AG04449 (cell line): ENCODE measurements at regions not wholly inside any gene's neighbourhood (a gene's known extent, or its start where the extent isn't known, plus 50 kb on each side); places are given as distances from the start of the nearest gene placed in this dataset.
A peak's percentile ranks its signal among the peaks of the same experiment; 100 is the strongest.

Experiments
- CTCF ChIA-PET: fragments of 350-600 bp; formaldehyde crosslinking; extraction: SDS; loops from one replicate; lab custom pipeline; 2021; ENCODE audit warnings: antibody characterized with exemption; lab: Yijun Ruan, JAX
- POLR2A ChIA-PET: fragments of 400-600, 350-600 bp; formaldehyde crosslinking; extraction: SDS; loops from one replicate; lab custom pipeline; 2020; ENCODE audit warnings: antibody characterized with exemption, inconsistent platforms; lab: Yijun Ruan, JAX
- DNase-seq: peaks from one replicate; pipeline ENCODE4 v3.0.0-alpha.2; 2010; ENCODE audit warnings: low read depth, low spot score
- H3K4me3 ChIP-seq: 2 replicates; pipeline ENCODE4 v1.5.1; 2011; ENCODE audit warnings: low read depth, mild to moderate bottlenecking, control low read depth, low read length
- TF ChIP-seq, protein P1 (sequence below): IDR thresholded peaks from one replicate; pipeline ENCODE4 v1.5.1; 2011; ENCODE audit warnings: mild to moderate bottlenecking, moderate library complexity, low read length, control low read depth, inconsistent platforms; ENCODE audit not compliant: insufficient read depth; ENCODE audit errors: missing control alignments

DNA sequence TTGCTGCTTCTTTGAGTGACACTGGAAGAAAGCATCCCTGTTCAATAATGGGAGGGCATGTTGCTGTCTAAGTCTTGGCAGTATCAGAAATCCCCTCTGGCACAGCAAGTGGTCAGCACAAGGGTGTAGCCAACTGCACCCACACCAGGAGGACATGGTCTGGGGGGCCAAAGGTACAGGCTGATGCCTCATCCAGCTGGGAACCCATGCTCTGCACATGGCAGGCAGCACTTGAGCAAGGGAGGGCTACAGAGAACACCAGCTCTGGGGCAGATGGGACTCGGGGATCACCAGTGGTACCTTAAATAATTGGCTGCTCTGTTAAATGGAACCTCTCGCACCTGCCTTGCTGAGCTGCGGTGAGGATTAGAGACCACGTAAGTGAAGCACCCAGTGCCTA, 265.2 kb downstream of the SYK start:
- ChIA-PET POLR2A (no interaction called here), CTCF (interaction anchor here (1.8 kb wide), 1 partner anchor 152 kb away, joined by 4 read pairs; no protein-coding TSS in a partner anchor)
- no peak overlapping the region for H3K4me3 ChIP-seq
- DNase-seq, result no peak
- TF ChIP-seq, protein P1, sequence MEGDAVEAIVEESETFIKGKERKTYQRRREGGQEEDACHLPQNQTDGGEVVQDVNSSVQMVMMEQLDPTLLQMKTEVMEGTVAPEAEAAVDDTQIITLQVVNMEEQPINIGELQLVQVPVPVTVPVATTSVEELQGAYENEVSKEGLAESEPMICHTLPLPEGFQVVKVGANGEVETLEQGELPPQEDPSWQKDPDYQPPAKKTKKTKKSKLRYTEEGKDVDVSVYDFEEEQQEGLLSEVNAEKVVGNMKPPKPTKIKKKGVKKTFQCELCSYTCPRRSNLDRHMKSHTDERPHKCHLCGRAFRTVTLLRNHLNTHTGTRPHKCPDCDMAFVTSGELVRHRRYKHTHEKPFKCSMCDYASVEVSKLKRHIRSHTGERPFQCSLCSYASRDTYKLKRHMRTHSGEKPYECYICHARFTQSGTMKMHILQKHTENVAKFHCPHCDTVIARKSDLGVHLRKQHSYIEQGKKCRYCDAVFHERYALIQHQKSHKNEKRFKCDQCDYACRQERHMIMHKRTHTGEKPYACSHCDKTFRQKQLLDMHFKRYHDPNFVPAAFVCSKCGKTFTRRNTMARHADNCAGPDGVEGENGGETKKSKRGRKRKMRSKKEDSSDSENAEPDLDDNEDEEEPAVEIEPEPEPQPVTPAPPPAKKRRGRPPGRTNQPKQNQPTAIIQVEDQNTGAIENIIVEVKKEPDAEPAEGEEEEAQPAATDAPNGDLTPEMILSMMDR, result no peak

DNA sequence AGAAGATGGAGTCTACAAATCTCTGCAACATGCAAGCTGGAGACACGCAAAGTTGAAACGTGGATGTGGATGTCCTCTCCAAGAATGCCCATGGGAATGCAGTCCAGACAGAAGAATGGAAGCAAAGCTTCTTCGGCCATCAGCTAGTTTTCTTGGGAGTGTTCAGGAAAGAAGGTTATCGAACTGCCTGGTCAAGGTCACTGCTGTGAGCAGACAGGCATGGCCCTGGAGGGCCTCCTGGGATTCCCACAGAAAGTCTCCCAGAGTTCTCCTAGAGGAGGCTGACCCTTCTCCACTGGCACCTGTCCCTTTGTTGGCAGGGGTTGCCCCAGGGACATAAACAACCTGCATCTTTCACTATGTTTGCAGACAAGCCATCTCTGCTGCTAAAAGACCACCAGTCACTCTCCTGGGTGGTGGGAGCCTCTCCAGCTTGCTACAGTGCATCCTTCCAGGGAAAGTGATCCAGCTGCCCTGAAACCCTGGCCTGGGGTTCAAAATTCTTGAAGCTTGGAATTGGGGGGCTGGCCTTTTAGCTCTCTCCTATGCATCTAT, 265.8 kb downstream of the SYK start:
- H3K4me3 ChIP-seq, result no peak overlapping the region
- POLR2A ChIA-PET, result no interaction called here
- no peak for DNase-seq
- TF ChIP-seq, protein P1, result no peak
- CTCF ChIA-PET, result interaction anchor here (1.8 kb wide), 1 partner anchor 152 kb away, joined by 4 read pairs; no protein-coding TSS in a partner anchor

DNA sequence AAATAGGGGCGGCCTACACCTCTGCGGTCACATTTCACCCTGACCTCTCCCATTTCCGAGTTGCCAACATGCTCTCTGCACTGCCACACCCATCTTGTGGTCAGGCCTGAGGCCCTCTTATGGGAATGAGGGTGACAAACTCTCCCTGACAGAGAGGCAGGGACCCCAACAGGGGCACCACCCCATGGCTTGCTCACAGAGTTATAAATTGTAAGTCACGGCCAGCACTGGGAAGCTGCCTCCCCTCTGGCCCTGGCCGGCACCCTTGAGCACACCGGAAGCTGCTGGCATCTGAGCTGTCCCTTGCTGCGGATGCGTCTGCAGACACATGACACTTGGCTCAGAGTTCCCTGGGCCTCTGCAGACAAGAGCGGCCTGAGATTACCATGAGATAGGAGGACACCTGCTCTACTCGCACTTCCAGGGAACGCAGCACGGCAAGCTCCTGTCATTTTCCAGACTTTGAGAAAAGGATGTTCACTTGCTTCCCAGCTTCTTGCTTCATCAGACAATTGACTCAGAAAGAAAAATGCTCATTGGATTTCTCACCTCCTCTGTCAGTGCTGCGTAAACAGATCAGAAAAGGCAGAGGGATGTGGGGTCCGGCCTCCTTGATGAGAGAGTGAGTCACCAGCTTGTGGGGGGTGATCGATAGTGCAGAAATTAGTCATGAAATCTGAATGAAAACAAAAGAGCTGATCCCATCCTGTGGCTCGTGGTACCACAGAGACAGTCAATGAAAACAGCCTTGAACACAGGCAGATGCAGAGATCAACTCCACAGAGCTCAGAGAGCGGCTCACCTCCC, 269.8 kb downstream of the SYK start:
- POLR2A ChIA-PET, result interaction anchor here (0.7 to 1.4 kb wide), 3 partner anchors 9 to 29 kb away, joined by 3 to 5 read pairs (median 5); no protein-coding TSS in a partner anchor
- CTCF ChIA-PET, result interaction anchor here (1.0 to 1.8 kb wide), 4 partner anchors 14 to 355 kb away, joined by 3 to 6 read pairs (median 4); no protein-coding TSS in a partner anchor
- TF ChIP-seq, protein P1, result no peak
- DNase-seq, result peak; percentile 93
- no peak overlapping the region for H3K4me3 ChIP-seq

DNA sequence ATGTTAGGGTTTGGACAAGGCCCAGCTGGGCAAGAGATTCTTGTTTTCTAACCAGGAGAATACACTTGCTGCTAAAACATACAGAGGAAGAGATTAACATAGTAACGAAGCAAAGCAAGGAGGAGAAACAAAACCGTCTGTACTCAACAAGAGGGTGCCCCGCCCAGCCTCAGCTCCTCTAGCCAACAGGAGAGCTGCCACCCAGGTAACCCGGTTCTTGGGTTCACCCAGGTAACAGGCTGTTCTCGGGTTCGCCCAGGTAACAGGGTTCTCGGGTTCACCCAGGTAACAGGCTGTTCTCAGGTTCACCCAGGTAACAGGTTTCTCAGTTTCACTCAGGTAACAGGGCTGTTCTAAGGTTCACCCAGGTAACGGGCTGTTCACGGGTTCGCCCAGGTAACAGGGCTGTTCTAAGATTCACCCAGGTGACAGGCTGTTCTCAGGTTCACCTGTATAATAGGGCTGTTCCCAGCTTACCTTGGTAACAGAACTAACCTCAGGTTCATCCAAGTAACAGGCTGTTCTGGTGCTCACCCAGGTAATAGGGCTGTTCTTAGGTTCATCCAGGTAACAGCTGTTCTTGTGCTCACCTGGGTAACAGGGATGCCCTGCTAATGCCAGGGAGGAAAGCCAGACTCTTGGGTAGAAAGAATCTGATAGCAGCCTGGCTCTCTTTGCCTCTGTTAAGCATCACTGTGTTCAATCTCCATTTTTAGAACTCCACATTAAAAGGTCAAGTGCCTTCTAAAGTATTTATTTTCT, 271.6 kb downstream of the SYK start:
- DNase-seq, result no peak
- POLR2A ChIA-PET, result no interaction called here
- TF ChIP-seq, protein P1, result no peak
- no peak overlapping the region for H3K4me3 ChIP-seq
- CTCF ChIA-PET, result interaction anchor here (1.0 kb wide), 1 partner anchor 110 kb away, joined by 3 read pairs; no protein-coding TSS in a partner anchor

DNA sequence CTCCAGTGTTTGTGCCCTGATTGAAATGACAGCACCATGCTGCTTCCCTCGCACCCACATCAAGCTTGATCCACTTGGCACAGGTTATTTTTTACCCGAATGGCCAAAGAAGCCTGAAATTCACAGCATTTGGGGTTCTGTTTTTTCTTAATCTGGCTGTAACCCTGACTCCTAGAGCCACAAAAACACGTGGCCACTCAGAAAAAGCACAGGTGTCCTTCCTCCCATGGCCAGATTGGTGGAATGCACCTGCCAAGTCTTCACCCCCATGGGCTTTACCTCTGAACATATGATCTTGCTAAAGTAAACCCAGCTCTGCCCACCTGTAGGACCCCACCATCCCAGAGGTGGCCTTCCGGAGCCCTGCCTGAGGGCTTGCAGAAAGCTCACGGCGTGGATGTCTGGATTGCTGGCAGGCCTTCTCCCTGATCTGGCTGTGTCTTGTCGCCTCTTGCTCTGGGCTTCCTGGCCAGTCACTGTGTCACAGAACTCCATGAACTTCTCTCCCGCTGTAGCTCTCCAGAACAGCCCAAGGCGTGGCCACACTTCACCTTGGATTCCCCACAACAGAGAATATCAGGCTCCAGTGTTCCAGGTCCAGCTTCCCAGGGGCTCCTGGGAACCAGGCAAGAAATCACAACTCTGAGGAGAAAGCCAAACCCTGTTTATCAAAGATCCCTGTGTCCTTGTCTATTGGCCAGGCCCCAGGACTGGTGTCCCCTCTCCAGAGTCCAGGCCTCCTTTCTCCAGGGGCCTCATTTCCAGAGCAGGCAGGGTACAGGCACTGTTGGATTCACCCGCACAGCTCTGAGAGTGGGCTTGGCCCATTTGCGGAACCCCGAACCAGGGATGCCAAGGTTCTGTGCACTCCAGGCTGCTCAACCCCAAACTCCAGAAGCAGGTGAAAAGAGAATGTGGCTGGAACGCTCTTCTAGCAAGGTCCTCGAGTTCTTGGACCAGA, 272.5 kb downstream of the SYK start:
- H3K4me3 ChIP-seq, result no peak overlapping the region
- ChIA-PET CTCF (interaction anchor here (1.0 to 1.1 kb wide), 2 partner anchors 15 to 111 kb away, joined by 3 read pairs; no protein-coding TSS in a partner anchor), POLR2A (no interaction called here)
- TF ChIP-seq, protein P1, result no peak
- DNase-seq, result no peak
